Midbrain (tissue), 1 donor: ENCODE measurements at regions not wholly inside any gene's neighbourhood (a gene's known extent, or its start where the extent isn't known, plus 50 kb on each side); places are given as distances from the start of the nearest gene placed in this dataset.

Source experiments
- DNase-seq: peaks from one replicate; lab custom pipeline; 2025; lab: John Stamatoyannopoulos, UW

GRCh38 chr11:62073061-62073460 lies 50.8 kb upstream of the INCENP start:
- no peak for DNase-seq

- DNase-seq = no peak
Measured at GRCh38 chr11:62071408-62071807, 52.4 kb upstream of the INCENP start.

GRCh38 chr11:62069986-62070919 lies 53.6 kb upstream of the INCENP start:
- no peak for DNase-seq

- DNase-seq = no peak
Measured at GRCh38 chr11:62069374-62069773, 54.4 kb upstream of the INCENP start.

GRCh38 chr11:62068730-62069129 lies 55.1 kb upstream of the INCENP start:
- no peak for DNase-seq

- DNase-seq = no peak
Measured at GRCh38 chr11:62067741-62068140, 56.1 kb upstream of the INCENP start.

- no peak for DNase-seq
Measured at GRCh38 chr11:62064221-62064620, 59.6 kb upstream of the INCENP start.

GRCh38 chr11:62062223-62062861 lies 61.5 kb upstream of the INCENP start:
- no peak for DNase-seq

- peak; percentile 55 for DNase-seq
Measured at GRCh38 chr11:62061356-62062222, 62.2 kb upstream of the INCENP start.

GRCh38 chr11:62057069-62057468 lies 66.7 kb upstream of the INCENP start:
- DNase-seq = no peak

- DNase-seq = no peak
Measured at GRCh38 chr11:62055970-62056369, 67.8 kb upstream of the INCENP start.

- no peak for DNase-seq
Measured at GRCh38 chr11:62054484-62055121, 69.2 kb upstream of the INCENP start.

GRCh38 chr11:62054081-62054480 lies 69.7 kb upstream of the INCENP start:
- no peak for DNase-seq

GRCh38 chr11:62050716-62051115 lies 73.1 kb upstream of the INCENP start:
- no peak for DNase-seq

GRCh38 chr11:62048100-62048499 lies 75.7 kb upstream of the INCENP start:
- DNase-seq = no peak

- no peak for DNase-seq
Measured at GRCh38 chr11:62046568-62047100, 77.2 kb upstream of the INCENP start.

- no peak for DNase-seq
Measured at GRCh38 chr11:62044639-62045121, 77.2 kb upstream of the FTH1 start.

- no peak for DNase-seq
Measured at GRCh38 chr11:62035293-62035692, 67.9 kb upstream of the FTH1 start.

GRCh38 chr11:62034036-62034338 lies 66.6 kb upstream of the FTH1 start:
- no peak for DNase-seq

- DNase-seq = no peak
Measured at GRCh38 chr11:62033191-62034035, 66.0 kb upstream of the FTH1 start.
